ENCODE measurements at regions not wholly inside any gene's neighbourhood (a gene's known extent, or its start where the extent isn't known, plus 50 kb on each side); places are given as distances from the start of the nearest gene placed in this dataset.
"Not testable (repeated sequence)": the region's sequence is repeated elsewhere in the genome, so short reads cannot be mapped to it uniquely, and the experiment has no call there.

- Histone ChIP-seq H3K36me3 (ENCODE audit: control insufficient read depth, insufficient read depth, low read length) (no peaks in the 10 kb centered on the region), H3K4me3 (ENCODE audit: low read depth, low read length) (no peak overlapping the region), H3K27me3 (ENCODE audit: control insufficient read depth, insufficient read depth, low read length) (no peaks in the 10 kb centered on the region)
- no peak for DNase-seq (ENCODE audit: low read depth)
- TF ChIP-seq, protein P1, sequence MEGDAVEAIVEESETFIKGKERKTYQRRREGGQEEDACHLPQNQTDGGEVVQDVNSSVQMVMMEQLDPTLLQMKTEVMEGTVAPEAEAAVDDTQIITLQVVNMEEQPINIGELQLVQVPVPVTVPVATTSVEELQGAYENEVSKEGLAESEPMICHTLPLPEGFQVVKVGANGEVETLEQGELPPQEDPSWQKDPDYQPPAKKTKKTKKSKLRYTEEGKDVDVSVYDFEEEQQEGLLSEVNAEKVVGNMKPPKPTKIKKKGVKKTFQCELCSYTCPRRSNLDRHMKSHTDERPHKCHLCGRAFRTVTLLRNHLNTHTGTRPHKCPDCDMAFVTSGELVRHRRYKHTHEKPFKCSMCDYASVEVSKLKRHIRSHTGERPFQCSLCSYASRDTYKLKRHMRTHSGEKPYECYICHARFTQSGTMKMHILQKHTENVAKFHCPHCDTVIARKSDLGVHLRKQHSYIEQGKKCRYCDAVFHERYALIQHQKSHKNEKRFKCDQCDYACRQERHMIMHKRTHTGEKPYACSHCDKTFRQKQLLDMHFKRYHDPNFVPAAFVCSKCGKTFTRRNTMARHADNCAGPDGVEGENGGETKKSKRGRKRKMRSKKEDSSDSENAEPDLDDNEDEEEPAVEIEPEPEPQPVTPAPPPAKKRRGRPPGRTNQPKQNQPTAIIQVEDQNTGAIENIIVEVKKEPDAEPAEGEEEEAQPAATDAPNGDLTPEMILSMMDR (IDR thresholded peaks at IDR 0.05; ENCODE audit: insufficient read depth, low read length, poor library complexity, severe bottlenecking) = no peak
These were observed 251.4 kb downstream of the ANKRD30B start for GRCh38 chr18:14999085-14999975.

- not testable (repeated sequence) for H3K4me3 ChIP-seq (ENCODE audit: low read depth, low read length); H3K27me3 ChIP-seq (ENCODE audit: control insufficient read depth, insufficient read depth, low read length); DNase-seq (ENCODE audit: low read depth); H3K36me3 ChIP-seq (ENCODE audit: control insufficient read depth, insufficient read depth, low read length)
- TF ChIP-seq, protein P1 (IDR thresholded peaks at IDR 0.05; ENCODE audit: insufficient read depth, low read length, poor library complexity, severe bottlenecking) = peak; percentile 2
These were observed 252.4 kb downstream of the ANKRD30B start for GRCh38 chr18:15000119-15001037.

- not testable (repeated sequence) for DNase-seq (ENCODE audit: low read depth)
These were observed 253.2 kb downstream of the ANKRD30B start for GRCh38 chr18:15001038-15001794.

DNA sequence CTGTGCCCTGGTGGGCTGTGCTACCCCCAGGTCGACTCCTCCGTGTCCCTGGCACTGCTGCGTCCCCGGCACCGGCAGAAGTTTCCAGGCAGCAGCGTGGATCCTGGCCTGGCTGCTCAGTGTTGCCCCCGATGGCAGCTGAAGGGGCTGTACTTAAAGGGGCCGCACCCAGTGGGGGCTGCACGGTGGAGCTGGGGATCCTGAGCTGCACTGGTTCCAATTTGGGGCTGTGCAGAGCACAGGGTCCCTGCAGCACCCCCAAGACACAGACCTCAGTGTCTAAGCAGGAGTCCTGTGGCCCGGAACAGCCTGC is 253.8 kb downstream of the ANKRD30B start:
- H3K4me3 ChIP-seq (ENCODE audit: low read depth, low read length); H3K36me3 ChIP-seq (ENCODE audit: control insufficient read depth, insufficient read depth, low read length); DNase-seq (ENCODE audit: low read depth); H3K27me3 ChIP-seq (ENCODE audit: control insufficient read depth, insufficient read depth, low read length): not testable (repeated sequence)

More at GRCh38 chr18:15001038-15001794, 253.2 kb downstream of the ANKRD30B start:
- not testable (repeated sequence) for H3K36me3 ChIP-seq (ENCODE audit: control insufficient read depth, insufficient read depth, low read length); H3K4me3 ChIP-seq (ENCODE audit: low read depth, low read length); H3K27me3 ChIP-seq (ENCODE audit: control insufficient read depth, insufficient read depth, low read length)

DNA sequence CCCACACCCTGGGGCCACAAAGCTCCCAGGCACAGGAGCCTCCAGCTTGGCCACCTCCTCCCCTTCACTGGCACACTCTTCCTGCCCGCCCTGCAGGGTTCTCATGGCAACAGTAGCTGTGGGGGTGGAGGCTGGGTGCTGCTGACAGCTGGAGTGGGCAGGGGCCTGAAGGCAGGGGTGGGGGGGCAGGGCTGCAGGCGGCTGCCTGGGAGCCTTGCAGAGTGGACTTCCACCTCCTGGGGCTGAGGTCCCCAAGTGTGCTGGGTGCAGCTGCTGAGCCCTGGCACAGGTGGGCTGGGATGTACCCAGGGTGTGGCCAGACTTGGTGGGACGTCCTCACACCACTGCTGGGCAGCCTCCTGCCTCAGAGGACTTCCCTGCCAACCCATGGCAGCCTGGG is 254.8 kb downstream of the ANKRD30B start:
- not testable (repeated sequence) for H3K36me3 ChIP-seq (ENCODE audit: control insufficient read depth, insufficient read depth, low read length); H3K27me3 ChIP-seq (ENCODE audit: control insufficient read depth, insufficient read depth, low read length); DNase-seq (ENCODE audit: low read depth); H3K4me3 ChIP-seq (ENCODE audit: low read depth, low read length)

- not testable (repeated sequence) for H3K27me3 ChIP-seq (ENCODE audit: control insufficient read depth, insufficient read depth, low read length); H3K36me3 ChIP-seq (ENCODE audit: control insufficient read depth, insufficient read depth, low read length); H3K4me3 ChIP-seq (ENCODE audit: low read depth, low read length); DNase-seq (ENCODE audit: low read depth)
These were observed 255.3 kb downstream of the ANKRD30B start for GRCh38 chr18:15003231-15003630.

DNA sequence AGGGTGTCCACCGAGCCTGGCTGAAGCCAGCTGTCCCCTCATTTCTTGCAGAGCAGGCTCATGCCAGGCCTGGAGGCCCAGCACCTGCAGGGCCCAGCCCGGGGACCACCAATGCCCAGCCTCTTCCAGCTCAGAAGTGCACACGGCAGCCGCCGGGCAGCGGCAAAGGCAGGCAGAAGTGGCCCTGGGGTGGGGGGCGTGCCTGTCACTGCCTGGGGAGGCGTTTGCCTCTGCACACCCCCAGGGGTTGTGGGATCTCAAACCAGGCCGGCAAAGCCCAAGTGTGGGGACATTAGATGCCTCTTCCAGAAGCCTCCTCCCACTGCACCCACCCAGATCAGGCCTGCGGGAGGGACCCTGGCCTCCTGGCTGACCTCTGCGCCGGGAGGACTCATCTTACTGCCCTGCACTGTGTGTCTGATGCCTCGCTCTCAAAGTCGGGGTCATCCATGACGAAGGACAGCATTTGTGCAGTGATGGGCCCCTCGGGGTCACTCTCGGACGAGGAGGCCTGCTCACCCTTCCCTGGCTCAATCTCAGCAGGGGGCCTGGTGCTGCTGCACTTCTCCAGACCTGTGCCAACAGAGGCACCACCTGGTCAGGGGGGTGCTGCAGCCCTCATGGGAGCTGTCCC is 255.8 kb downstream of the ANKRD30B start:
- H3K36me3 ChIP-seq (ENCODE audit: control insufficient read depth, insufficient read depth, low read length); H3K4me3 ChIP-seq (ENCODE audit: low read depth, low read length); H3K27me3 ChIP-seq (ENCODE audit: control insufficient read depth, insufficient read depth, low read length); DNase-seq (ENCODE audit: low read depth): not testable (repeated sequence)

DNA sequence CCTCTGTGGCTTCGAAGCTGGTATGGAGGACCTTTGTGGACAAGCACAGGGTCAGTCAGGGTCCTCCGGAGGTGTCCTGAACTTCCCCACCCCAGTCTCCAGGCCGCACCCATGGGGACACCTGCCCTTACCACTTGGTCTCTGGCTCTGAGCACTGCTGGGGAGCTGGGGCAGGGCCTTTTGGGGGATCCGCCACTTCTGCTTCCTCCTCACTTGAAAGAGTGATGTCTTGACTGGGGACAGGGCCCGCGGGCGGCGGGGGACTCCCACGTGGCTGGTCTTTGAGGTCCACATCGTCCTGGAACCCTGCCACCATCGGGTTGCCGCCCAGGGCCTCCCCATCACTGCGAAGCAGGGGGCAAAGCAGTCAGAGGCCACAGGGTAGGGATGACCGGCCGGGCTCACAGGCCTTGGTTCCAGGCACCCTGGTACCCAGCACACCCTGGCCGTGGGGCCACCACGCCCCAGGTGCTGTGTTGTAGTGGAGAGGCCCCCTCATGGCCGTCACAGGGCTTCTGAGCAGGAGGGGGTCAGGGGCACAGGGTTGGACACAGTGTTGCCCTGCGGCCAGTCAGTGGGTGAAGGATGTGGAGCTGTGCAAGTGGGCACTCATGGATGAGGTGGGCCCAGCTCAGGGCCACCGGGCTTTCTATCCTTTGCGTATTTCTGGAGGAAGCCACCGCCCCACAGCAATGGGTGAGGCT is 256.4 kb downstream of the ANKRD30B start:
- H3K27me3 ChIP-seq (ENCODE audit: control insufficient read depth, insufficient read depth, low read length); DNase-seq (ENCODE audit: low read depth); H3K36me3 ChIP-seq (ENCODE audit: control insufficient read depth, insufficient read depth, low read length); H3K4me3 ChIP-seq (ENCODE audit: low read depth, low read length): not testable (repeated sequence)

Measured in kidney epithelial cell (primary cell).